ENCODE measurements at regions not wholly inside any gene's neighbourhood (a gene's known extent, or its start where the extent isn't known, plus 50 kb on each side); places are given as distances from the start of the nearest gene placed in this dataset.

GRCh38 chr10:116006508-116006907 is 266.5 kb downstream of the GFRA1 start:
- DNase-seq, result no peak

DNA sequence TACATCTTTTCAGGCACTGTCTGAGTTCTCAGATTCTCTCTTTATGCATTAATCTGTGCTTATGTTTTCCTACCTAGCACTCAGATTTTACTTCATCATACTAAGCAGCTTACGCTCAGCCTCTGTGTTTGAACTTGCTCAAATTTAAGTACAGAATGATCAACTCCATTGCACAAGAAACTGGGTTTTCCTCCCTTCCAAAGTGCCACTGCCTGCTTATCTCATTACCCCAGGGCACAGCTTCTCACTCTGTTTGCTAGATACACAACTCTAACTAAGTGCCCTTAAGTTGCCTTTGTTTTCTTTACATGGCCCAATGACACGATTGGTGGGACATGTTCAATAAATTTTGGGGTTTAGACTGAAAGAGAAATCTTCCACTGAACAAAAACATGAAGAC is 267.7 kb downstream of the GFRA1 start:
- DNase-seq, result no peak

DNA sequence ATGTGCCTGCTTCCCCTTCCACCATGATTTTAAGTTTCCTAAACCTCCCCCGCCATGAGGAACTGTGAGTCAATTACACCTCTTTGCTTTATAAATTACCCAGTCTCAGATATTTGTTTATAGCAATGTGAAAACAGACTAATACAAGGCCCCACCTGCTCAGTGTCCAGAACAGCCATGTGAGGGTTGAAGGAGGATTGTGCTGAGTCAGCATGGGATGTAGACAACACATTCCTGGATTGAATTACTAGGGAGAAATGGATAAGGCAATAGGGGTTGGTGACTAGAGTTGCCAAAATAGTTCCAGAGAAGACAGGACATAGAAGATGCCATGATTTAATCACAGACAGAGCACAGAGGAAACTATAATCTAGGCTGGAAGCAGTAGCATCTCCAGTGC is 270.3 kb downstream of the GFRA1 start:
- DNase-seq, result no peak

DNA sequence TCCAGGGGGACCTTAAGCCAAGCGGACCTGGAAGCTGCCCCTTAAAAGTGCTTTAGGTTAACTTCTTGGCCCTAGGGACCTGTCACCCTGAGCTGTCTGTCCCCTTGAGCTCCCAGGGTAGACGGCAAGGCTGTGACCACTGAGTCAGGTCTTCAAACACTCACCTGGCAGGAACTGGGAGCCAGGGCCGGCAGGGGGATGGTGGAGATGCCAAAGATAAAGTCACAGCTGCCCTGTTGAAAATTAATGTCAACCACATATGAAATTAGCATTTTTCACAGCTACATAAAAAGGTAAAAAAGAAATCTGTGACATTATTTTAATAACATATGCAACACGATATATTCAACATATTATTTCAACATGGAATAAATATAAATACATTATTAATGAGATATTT is 271.0 kb downstream of the GFRA1 start:
- no peak for DNase-seq

DNA sequence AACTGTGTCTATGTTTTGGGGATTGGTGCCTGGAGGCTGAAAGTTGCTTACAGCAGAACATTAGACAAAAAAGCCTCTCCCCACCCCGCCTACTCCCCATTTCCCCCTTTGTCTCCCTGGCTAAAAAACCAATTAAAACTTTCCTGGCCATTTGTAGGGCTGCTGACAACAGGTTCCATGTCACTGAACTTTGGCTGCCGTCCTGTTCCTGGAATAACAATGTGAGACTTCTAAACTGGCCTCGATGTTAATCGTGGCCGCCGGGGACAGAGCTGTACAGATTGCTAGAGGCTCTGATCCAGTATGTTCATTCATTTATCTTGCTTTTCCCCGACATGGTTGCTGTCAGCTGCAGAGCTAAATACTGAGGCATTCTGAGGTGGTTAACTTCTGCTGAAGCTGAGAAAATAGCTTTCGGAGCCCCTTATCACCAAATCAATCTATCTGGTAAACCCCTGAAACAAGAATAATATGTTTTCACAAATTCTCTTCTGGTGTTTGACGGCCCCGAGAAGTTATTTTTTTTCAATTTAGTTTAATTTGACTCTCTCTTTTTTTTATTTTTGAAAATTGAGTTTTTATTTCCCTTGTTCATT is 271.6 kb downstream of the GFRA1 start:
- DNase-seq, result peak; percentile 2

DNA sequence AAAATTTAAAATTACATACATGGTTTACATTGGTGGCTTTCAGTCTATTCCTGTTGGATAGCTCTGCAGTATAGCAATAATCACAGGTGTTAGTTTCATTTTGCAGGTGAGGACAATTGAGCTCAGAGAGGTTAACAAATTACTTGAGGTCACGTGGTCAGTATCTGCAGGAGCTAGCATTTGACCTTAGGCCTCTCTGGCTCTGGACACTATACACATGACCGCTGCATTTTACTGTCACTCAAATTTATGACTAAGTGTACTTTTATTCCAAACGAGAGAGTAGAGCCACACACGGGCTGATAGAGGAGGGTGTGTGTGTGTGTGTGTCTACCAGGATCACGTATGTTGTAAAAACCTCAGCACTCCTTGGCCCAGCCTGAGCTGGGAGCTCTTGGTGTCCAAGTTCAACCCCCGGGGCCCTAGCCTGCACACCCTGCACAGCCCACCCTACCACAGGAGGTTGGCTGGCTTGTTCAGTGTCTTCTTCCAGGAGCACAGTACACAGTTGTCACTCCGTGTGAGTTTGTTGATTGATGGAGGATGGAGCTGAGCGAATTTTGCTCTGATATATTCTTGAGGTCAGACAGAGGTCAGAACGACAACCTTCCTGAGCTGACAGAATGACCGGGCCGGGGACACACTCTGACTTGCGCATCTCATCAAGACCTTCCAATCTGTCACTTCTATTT is 272.7 kb downstream of the GFRA1 start:
- DNase-seq, result no peak

All from dermis blood vessel endothelial cell (primary cell).